H1 (cell line): ENCODE measurements at regions not wholly inside any gene's neighbourhood (a gene's known extent, or its start where the extent isn't known, plus 50 kb on each side); places are given as distances from the start of the nearest gene placed in this dataset.

Experiments used
- BRCA1 ChIP-seq: IDR thresholded peaks from 2 replicates; pipeline ENCODE4 v1.6.1; 2012; ENCODE audit warnings: low read depth, low read length, improper control_type of control experiment
- CBX5 ChIP-seq: fragments of 300-800, 300-1000 bp; sonication (generic); IDR thresholded peaks from 2 replicates; pipeline ENCODE4 v1.7.1; 2016; ENCODE audit warnings: antibody characterized with exemption, low read length, low read depth
- JUND ChIP-seq: IDR thresholded peaks from 2 replicates; pipeline ENCODE4 v1.6.1; 2011; ENCODE audit warnings: mild to moderate bottlenecking, improper control_type of control experiment, low read length
- NANOG ChIP-seq: IDR thresholded peaks from 2 replicates; pipeline ENCODE4 v1.6.1; 2011; ENCODE audit warnings: low read length, low read depth, mild to moderate bottlenecking, inconsistent platforms; ENCODE audit not compliant: insufficient read depth, poor library complexity, severe bottlenecking

DNA sequence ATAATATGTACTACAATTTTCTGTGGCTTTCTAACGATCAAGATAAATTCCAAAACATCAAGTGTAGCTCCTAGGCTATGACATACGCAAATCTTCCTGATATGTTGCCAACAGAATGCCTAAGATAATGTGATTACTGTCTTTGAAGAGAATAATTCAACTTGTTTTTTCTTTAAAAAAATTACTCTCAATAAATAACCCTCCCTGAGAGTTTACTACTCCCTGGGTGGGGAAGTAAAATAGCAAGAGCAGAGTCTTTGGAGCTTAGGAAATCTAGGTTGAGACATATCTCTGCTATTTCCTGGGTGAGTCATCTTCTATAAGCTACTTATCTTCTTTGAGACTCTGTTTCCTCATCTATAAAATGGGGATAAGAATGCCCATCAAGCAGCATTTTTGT is 201.2 kb downstream of the ACTL7B start (continued):
- no peak for TF ChIP-seq JUND
- no peak for TF ChIP-seq CBX5
- TF ChIP-seq BRCA1 = no peak
- no peak for TF ChIP-seq NANOG
